ENCODE measurements at regions not wholly inside any gene's neighbourhood (a gene's known extent, or its start where the extent isn't known, plus 50 kb on each side); places are given as distances from the start of the nearest gene placed in this dataset.

DNA sequence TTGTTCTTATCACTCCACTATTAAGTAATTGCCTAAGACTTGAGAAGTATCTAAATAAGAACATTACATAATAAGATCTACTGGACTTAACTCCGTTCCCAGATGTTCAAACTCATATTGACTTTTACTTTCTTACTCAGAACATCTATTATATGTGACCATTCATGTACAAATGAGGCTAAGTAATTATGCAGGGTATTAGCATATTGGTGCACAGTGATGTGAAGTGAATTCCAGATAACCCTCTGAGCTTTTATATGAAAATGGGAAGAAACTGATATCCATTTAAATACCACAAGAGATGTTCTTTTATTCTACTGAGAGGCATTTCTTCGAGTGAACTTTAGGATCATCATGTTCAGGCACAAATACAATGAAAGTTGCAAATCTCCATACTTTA, 135.7 kb downstream of the ZPLD1 start:
- TF ChIP-seq BHLHE40 (IDR thresholded peaks at IDR 0.05; ENCODE audit: borderline replicate concordance) (no peak), ELF4 (IDR thresholded peaks at IDR 0.05) (no peak), SP1 (IDR thresholded peaks at IDR 0.05) (no peak), ZNF384 (IDR thresholded peaks at IDR 0.05) (no peak), ARNT (IDR thresholded peaks at IDR 0.05) (no peak), L3MBTL2 (conservative IDR thresholded peaks at IDR 0.05) (no peak)

Measured in HEK293T (cell line).